GM18519 (cell line): ENCODE measurements at regions not wholly inside any gene's neighbourhood (a gene's known extent, or its start where the extent isn't known, plus 50 kb on each side); places are given as distances from the start of the nearest gene placed in this dataset.

ENCODE experiments used
- ATAC-seq: cut with Tn5 transposase; IDR thresholded peaks from one replicate; pipeline ENCODE4 v1.9.1; 2021; ENCODE audit warnings: mild to moderate bottlenecking, moderate library complexity; ENCODE audit not compliant: unreplicated experiment, low FRiP score

DNA sequence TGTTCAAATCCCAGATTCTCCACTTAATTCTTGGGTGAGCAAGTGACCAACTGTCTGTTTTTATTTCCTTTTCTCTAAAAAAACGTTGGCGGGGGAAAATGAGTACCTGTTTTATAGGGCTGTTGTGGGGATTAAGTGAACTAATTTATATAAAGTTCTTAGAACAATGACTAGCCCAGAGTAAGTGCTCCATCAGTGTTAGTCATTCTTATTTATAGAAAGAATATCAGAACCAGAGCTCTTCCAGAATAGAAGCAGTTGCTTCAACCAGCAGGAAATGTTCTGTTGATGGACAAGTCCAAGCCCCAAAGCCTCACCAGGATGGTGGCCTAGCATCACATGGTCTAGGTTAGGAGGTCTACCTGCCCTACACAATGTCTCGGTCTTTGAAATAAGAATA, 379.2 kb downstream of the ACTL7B start:
- no peak for ATAC-seq

GRCh38 chr9:108475813-108476212, 380.0 kb downstream of the ACTL7B start:
- no peak for ATAC-seq

- no peak for ATAC-seq
Measured at GRCh38 chr9:108474356-108474755, 381.4 kb downstream of the ACTL7B start.

DNA sequence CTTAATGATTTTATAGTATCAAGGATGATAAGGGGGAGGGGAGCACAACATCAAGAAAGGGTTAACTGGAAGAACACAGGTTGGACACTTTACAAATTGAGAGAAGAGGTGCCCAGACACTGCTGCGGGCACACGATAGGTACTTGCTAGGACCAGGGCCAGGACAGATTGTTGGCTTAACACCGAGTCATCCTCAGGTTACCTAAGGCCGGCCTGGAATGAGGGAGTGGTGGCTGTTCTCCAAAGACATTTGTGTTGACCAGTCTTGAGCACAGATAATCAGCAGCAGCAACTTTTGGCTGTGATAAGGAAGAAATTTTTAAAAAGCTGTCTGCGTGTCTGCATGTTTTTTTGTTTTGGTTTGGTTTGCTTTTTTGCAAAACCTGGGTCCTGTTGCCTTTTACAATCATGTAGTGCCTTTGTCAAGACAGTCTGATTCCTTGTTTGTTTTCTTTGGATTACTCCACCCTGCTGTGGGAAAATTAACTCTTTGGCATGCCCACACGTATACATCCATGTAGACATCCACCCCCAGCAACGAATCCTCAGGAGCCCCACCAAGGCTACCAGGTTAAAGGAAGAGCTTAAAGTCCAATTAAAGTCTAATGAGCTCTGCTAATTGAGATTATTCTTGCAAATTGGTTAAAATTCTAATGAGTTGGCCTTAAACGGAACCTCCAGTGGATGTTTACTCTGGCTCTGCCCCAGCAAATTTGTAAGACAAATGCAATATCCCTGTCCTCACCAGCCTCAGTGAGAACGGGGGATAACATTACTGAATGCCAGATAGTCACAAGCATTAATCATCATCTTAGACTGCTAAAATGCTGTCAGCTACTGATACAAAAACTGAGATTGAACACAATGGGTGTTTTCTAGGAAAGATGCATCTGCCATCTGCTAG, 382.3 kb downstream of the ACTL7B start:
- ATAC-seq: no peak

DNA sequence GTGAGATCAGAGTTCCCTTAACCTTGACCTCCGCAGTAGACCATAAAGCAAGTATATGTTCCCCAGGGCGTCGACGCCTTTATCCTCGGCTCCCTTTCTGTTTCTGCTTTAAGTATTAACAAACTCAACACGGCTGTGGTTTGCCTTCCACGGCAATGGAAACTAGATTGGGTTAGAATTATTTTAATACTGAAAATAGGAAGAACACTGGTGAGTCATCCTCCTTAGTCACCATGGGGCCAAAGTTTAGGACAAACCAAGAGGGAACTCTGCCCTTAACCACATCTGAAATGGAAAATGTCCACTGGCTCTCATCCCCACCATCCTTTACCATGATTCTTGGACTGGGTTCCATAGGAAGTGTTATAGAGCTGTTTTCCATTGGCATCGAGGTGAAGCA, 386.1 kb downstream of the ACTL7B start:
- ATAC-seq: no peak

DNA sequence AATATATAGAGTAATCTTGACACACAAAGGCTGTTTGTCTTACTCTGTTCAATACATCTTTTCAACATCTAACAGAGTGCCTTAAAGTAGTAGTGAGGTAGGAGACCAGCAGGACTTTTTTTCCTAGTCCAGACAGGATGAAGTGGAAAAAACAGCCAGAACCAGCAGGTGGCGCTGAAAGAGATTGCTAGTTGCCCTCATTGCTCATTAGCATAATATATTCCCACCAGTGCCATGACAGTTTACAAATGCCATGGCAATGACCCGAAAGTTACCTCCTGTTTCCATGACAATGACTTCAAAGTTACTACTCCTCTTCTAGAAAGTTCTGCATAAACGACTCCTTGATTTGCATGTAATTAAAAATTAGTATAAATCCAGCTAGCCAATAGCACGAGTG, 387.4 kb downstream of the ACTL7B start:
- ATAC-seq: peak; percentile 78

- ATAC-seq: no peak
Measured at GRCh38 chr9:108467653-108468324, 388.0 kb downstream of the ACTL7B start.

DNA sequence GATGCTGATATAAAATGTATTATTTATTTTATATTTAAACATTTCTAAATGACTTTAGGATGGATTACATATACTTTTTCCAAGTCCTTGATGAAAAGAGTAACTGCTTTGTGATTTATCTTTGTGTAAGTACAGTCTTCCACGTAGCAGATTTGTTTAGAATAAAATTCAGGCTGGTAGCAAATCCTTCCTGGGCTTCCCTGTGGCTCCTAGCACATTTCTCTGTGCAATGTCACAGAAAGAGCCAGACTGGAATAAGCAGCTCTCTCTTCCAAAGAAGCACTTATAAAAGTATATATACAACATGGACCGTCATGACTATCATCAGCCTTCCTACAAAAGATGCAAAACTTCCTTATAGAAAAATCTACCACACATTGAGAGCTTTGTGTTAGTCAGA, 388.6 kb downstream of the ACTL7B start:
- no peak for ATAC-seq

DNA sequence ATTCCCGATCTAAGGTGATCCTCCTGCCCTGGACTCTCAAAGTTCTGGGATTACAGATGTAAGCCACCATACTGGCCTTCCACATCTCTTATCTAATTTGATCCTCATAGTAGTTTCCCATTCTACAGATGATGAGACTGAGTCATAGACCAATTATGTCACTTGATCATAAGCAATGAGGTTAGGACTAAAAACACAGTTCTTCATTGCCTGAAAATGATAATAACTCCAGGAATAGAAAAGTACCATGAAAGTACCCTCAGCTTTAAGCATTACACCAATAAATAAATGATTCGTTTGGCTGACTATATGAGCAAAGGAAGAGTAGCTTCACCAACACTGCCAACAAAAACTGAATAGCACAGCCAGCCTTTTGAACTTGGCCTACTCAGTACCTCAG, 389.5 kb downstream of the ACTL7B start:
- no peak for ATAC-seq

- no peak for ATAC-seq
Measured at GRCh38 chr9:108463932-108464606, 391.7 kb downstream of the ACTL7B start.

DNA sequence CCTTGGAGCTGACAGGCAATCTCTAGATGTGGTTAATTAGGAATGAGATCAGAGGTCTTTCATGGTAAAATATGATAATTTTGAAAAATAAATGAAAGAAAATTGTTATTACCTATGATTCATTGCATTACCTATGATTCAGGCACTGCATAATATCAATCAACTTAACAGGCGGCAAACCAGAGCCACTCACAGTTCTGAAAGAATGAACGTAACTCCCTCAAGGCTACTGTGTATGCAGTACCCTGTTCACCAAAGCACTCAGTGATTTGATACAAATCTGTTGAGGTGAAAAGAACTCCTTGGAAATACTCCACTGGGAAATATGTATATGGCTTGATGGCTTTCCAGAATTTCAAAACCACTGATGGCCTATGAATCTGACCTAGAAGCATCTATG, 398.9 kb downstream of the ACTL7B start:
- no peak for ATAC-seq

DNA sequence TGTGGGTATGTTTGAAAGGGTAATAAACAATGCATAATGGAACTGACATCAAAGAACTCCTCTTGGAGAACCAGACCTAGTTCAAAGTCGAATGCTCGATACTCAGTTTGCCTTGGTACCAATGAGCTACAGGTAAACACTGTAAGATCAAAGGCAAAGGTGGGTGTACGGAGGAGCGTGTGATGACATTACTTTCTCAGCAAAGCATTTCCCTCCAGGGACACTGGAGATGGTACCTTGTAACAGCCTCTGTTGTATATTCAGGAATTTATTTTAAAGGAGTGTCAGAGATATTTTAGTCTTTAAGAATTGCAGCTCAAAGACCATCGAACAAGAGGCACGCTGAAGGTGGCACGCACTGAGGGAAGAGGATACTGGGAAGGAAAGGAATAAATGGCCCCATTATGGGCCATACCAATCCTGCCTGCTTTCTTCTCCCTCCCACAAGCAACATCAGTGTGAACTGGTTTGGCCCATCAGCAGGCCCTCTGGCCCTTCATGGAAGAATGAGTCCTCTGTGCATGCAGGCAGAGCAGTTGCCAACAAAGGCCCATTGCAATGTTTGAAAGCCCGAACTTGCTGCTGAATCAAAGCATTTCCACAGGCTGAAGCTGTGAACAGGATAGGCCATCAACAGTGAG, 410.2 kb downstream of the ACTL7B start:
- ATAC-seq: no peak

- ATAC-seq: no peak
Measured at GRCh38 chr9:108444400-108445358, 411.1 kb downstream of the ACTL7B start.

- ATAC-seq: no peak
Measured at GRCh38 chr9:108443741-108444140, 412.0 kb downstream of the ACTL7B start.

- no peak for ATAC-seq
Measured at GRCh38 chr9:108443019-108443633, 412.7 kb downstream of the ACTL7B start.

GRCh38 chr9:108442627-108443018, 413.2 kb downstream of the ACTL7B start:
- ATAC-seq: no peak

DNA sequence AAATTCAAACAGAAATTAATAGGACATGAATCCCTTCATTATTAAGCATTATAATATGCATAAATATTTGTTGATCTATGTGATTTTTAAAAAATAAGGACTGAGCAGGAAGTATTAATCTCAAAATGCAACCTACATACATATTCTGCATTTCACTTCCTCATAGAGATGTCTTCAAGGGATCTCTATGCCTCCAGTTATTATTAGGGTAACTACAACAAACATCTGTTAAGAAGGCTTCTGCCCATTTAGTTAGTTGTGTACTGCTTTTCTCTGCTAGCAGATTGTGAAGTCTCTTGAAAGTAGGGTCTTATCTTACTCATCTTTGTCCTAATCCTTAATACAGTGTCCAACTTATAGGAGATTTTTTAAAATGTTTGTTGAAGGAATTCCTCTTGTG, 414.1 kb downstream of the ACTL7B start:
- ATAC-seq: no peak

DNA sequence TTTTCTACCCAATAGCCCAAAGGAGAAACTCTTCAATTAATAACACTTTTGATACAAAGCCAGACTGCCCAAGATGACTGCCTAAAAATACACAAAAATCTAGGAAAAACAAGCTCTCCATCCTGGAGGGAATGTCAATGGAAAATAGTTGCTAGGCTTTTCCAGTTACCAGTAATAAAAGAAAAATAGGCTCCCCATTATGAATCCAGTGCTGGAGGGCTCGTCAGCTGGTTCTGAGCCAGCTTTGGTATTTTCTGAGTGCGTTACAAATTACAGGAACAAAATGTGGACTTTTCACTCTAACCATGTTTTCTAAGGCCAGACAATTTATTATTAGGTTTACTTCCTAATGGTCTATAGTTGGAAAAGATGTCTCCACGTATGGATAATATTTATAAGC, 414.5 kb downstream of the ACTL7B start:
- no peak for ATAC-seq

- ATAC-seq: no peak
Measured at GRCh38 chr9:108439947-108440346, 415.8 kb downstream of the ACTL7B start.
